Spleen (tissue), 11 donors: ENCODE measurements at regions not wholly inside any gene's neighbourhood (a gene's known extent, or its start where the extent isn't known, plus 50 kb on each side); places are given as distances from the start of the nearest gene placed in this dataset.

Source experiments
- DNase-seq: peaks from one replicate; pipeline ENCODE4 v3.0.0-alpha.2; 2020
- H3K27ac ChIP-seq, 8 donors: fragments of 200-600 bp; sonication (generic) in 7 of 8; 1 replicate in 4 of 8; 2 replicates in 4 of 8; pipeline versions ENCODE4 v1.5.0 to v1.8.0; 2016 to 2021; ENCODE audit warnings: inconsistent platforms in 4 of 8, mild to moderate bottlenecking in 4 of 8, moderate library complexity in 1 of 8
- H3K27me3 ChIP-seq, 7 donors: fragments of 200-600 bp; sonication (generic) in 6 of 7; replicated peaks in 1 of 7; 1 replicate in 4 of 7; 2 replicates in 3 of 7; pipeline versions ENCODE4 v1.5.0 to v1.8.0; 2016 to 2021; ENCODE audit warnings: inconsistent platforms in 3 of 7, mild to moderate bottlenecking in 1 of 7
- H3K36me3 ChIP-seq, 6 donors: fragments of 200-600 bp; sonication (generic) in 5 of 6; 1 replicate in 4 of 6; 2 replicates in 2 of 6; pipeline versions ENCODE4 v1.5.0 to v1.8.0; 2016 to 2021; ENCODE audit warnings: inconsistent platforms in 2 of 6
- H3K4me1 ChIP-seq, 6 donors: fragments of 200-600 bp; sonication (generic) in 5 of 6; 1 replicate in 3 of 6; 2 replicates in 3 of 6; pipeline versions ENCODE4 v1.5.0 to v1.8.0; 2016 to 2021; ENCODE audit warnings: inconsistent platforms in 3 of 6
- H3K4me3 ChIP-seq, 8 donors: fragments of 200-600 bp; sonication (generic) in 7 of 8; 1 replicate in 4 of 8; 2 replicates in 4 of 8; pipeline versions ENCODE4 v1.5.0 to v1.8.0; 2016 to 2021; ENCODE audit warnings: inconsistent platforms in 4 of 8, mild to moderate bottlenecking in 4 of 8, moderate library complexity in 2 of 8
- H3K9me3 ChIP-seq, 8 donors: fragments of 200-600 bp; sonication (generic) in 7 of 8; 1 replicate in 4 of 8; 2 replicates in 4 of 8; pipeline versions ENCODE4 v1.5.0 to v1.8.0; 2016 to 2021; ENCODE audit warnings: inconsistent platforms in 4 of 8
- POLR2A ChIP-seq, 3 donors: fragments of 450-650 bp; IDR thresholded peaks; one replicate each; pipeline ENCODE4 v1.5.1; 2017; ENCODE audit warnings: antibody characterized with exemption in 3 of 3, mild to moderate bottlenecking in 1 of 3
- POLR2AphosphoS5 ChIP-seq, 3 donors: sonication (generic); formaldehyde crosslinking; IDR thresholded peaks; one replicate each; pipeline ENCODE4 v1.5.1; 2017; ENCODE audit warnings: antibody characterized with exemption in 3 of 3
- WGBS, 5 donors: extraction: QIAGEN DNeasy Blood & Tissue Kit in 3 of 5; methylation state at CpG; one replicate each; pipeline versions ENCODE4 v1.1.5 to v1.1.7; 2013 to 2018; 5-methylcytosine and 5-hydroxymethylcytosine counted together
- intact Hi-C: fragments of 100-400 bp; cut with DNase I; formaldehyde crosslinking; loops from one replicate; pipeline ENCODE4 v1.15.0; 2023; ENCODE audit warnings: low total_unique reads
- TF ChIP-seq, protein P1 (sequence below), 11 experiments: fragments of 200-600 bp in 7 of 11; fragments of 450-650 bp in 4 of 11; sonication (generic) in 4 of 11; IDR thresholded peaks in 8 of 11; conservative IDR thresholded peaks in 3 of 11; 1 replicate in 7 of 11; 2 replicates in 4 of 11; pipeline versions ENCODE4 v1.4.0 to v1.8.0; 2016 to 2021; ENCODE audit warnings: antibody characterized with exemption in 11 of 11, inconsistent platforms in 4 of 11, mild to moderate bottlenecking in 1 of 11
- donor health status: healthy with polysubstance abuse.
- donor health status: DM: no; HTN: no; CAD: no; lungs with moderate emphysema.
- donor health status: DM: no; HTN: no; CAD: no.
- donor health status: Bipolar disorder and iron deficiency.
- donor health status: healthy.
- donor health status: DM: no; HTN: no; CAD: no.
- donor health status: DM: yes; HTN: yes; CAD: no.

DNA sequence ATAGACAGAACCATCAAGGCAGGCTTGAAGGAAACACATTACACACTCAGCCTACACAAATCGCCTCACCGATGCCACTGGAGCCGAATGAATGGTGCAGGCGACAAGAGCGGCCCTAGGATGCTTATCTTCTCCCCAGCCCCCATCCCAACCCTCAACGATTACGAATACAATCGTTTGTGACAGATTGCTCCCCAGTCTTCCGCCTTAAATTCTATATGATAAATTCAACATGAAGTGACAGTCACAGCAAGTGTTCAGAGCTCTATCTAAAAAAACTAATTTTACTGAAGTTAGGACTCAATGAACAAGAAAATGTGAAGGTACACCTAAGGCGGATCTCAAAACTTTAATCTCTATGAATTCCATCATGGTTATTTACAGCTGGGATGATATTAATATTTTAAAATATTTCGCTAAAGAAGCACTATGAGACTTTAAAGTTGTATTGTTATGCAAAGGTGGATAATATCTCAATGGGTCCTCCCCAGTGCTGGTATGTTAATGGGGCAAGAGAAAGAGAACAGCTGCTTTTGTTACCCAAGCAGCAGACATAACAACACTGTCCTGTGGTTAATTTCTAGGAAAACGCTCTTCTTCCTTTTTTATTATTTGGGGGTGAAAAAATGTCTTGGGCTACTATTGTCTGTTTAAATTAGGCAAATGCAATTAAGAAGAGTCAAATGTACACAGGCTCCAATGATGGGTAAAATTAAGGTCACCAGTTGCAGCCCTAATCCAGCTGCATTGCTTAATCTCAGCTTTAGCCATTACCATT lies 147.6 kb upstream of the NR2F2 start:
- Histone ChIP-seq H3K36me3 (no peaks in the 10 kb centered on the region), H3K27ac (peak overlapping the region in 2 of 8 donors; percentile 3 to 12), H3K4me3 (no peak overlapping the region), H3K27me3 (no peaks in the 10 kb centered on the region), H3K4me1 (peaks cover 0 to 8% (median 4%) of the 10 kb centered on the region in 6 donors), H3K9me3 (no peaks in the 10 kb centered on the region)
- no peak for DNase-seq
- 85 to 94% (median 92%) methylated on average over 12 of the region's 12 CpGs for WGBS, 5 donors
- intact Hi-C loops = no loop called here
- TF ChIP-seq POLR2A (IDR thresholded peaks at IDR 0.05) = no peak

DNA sequence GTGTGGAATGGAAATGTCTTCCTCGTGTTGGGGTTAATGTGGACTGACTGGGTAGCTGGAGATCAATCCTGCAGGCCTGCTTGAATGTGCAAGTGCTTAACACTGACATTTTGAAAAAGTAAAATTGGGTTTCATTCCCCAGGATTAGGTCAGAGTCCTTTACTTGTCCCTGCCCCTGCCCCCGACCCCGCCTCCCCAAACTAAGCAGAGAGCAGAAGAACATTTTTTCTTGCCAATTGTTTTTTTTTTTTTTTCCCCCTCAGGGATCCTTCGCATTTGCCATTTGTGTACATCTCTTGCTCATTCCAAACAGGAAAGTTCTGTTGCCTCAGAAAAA lies 147.0 kb upstream of the NR2F2 start:
- DNase-seq = no peak
- H3K4me3 ChIP-seq = no peak overlapping the region
- TF ChIP-seq POLR2AphosphoS5 (IDR thresholded peaks at IDR 0.05) (no peak), POLR2A (IDR thresholded peaks at IDR 0.05) (no peak)
- TF ChIP-seq, protein P1, sequence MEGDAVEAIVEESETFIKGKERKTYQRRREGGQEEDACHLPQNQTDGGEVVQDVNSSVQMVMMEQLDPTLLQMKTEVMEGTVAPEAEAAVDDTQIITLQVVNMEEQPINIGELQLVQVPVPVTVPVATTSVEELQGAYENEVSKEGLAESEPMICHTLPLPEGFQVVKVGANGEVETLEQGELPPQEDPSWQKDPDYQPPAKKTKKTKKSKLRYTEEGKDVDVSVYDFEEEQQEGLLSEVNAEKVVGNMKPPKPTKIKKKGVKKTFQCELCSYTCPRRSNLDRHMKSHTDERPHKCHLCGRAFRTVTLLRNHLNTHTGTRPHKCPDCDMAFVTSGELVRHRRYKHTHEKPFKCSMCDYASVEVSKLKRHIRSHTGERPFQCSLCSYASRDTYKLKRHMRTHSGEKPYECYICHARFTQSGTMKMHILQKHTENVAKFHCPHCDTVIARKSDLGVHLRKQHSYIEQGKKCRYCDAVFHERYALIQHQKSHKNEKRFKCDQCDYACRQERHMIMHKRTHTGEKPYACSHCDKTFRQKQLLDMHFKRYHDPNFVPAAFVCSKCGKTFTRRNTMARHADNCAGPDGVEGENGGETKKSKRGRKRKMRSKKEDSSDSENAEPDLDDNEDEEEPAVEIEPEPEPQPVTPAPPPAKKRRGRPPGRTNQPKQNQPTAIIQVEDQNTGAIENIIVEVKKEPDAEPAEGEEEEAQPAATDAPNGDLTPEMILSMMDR (IDR thresholded peaks at IDR 0.05 in 8 of 11, conservative IDR thresholded peaks at IDR 0.05 in 3 of 11) = no peak
- H3K36me3 ChIP-seq = no peaks in the 10 kb centered on the region
- H3K27me3 ChIP-seq = no peaks in the 10 kb centered on the region
- H3K9me3 ChIP-seq = no peaks in the 10 kb centered on the region
- WGBS, 5 donors = 74 to 81% (median 80%) methylated on average over 4 of the region's 4 CpGs
- intact Hi-C loops = no loop called here
- no peak overlapping the region for H3K27ac ChIP-seq
- peaks cover 0 to 8% (median 4%) of the 10 kb centered on the region in 6 donors for H3K4me1 ChIP-seq

DNA sequence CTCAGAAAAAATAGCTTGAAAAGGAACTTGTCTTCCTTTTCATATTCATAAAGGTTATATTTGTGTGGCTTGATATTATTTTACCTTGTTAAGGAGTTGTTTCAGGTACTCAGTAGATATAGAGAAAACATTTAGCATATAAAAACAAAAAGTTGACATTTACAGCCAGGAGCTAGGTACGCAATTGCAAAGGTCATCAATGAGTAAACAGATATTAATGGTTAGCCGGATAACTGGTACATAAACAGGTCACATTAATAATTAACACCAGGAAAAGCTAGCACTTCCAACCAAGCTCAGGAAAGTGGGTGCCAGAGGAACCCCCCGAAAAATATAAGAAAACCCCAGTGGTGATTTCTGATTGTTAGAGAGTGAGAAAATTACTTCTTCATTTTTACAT lies 146.6 kb upstream of the NR2F2 start:
- no peak for DNase-seq
- no peaks in the 10 kb centered on the region for H3K36me3 ChIP-seq
- H3K27ac ChIP-seq = no peak overlapping the region
- WGBS, 5 donors = 89 to 93% (median 92%) methylated on average over 3 of the region's 3 CpGs
- intact Hi-C loops = no loop called here
- TF ChIP-seq POLR2A (IDR thresholded peaks at IDR 0.05) (no peak), POLR2AphosphoS5 (IDR thresholded peaks at IDR 0.05) (no peak)
- TF ChIP-seq, protein P1 (IDR thresholded peaks at IDR 0.05 in 8 of 11, conservative IDR thresholded peaks at IDR 0.05 in 3 of 11) = no peak
- H3K4me3 ChIP-seq = no peak overlapping the region
- no peaks in the 10 kb centered on the region for H3K9me3 ChIP-seq
- H3K27me3 ChIP-seq = no peaks in the 10 kb centered on the region
- H3K4me1 ChIP-seq = peaks cover 0 to 8% (median 4%) of the 10 kb centered on the region in 6 donors

DNA sequence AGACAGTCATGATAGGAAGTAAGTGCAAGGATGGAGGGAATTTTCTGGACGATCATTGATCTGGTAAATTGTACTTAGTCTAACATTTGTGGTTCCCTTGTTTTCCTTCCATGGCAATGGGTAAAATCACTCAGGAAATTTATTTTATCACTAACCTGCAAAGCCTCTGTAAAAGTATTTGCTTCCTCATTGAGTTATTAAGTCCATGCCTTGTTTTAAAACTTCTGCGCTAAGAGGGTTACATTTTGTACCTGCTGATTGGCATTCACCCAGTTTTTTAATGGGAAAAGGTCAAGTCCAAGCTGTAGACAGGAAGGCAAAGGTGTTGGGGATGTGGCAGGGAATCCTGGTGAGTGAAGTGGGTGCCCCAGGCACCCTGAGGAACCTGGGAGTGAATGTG lies 146.2 kb upstream of the NR2F2 start:
- Histone ChIP-seq H3K9me3 (no peaks in the 10 kb centered on the region), H3K4me1 (peaks cover 0 to 8% (median 4%) of the 10 kb centered on the region in 6 donors), H3K27me3 (no peaks in the 10 kb centered on the region), H3K27ac (no peak overlapping the region), H3K4me3 (no peak overlapping the region), H3K36me3 (no peaks in the 10 kb centered on the region)
- TF ChIP-seq, protein P1 (IDR thresholded peaks at IDR 0.05 in 8 of 11, conservative IDR thresholded peaks at IDR 0.05 in 3 of 11) = no peak
- no peak for TF ChIP-seq POLR2A (IDR thresholded peaks at IDR 0.05)
- TF ChIP-seq POLR2AphosphoS5 (IDR thresholded peaks at IDR 0.05) = no peak
- DNase-seq = no peak
- intact Hi-C loops = no loop called here
- 81 to 93% (median 87%) methylated on average over 2 of the region's 2 CpGs for WGBS, 5 donors
